ENCODE measurements at regions not wholly inside any gene's neighbourhood (a gene's known extent, or its start where the extent isn't known, plus 50 kb on each side); places are given as distances from the start of the nearest gene placed in this dataset.

DNA sequence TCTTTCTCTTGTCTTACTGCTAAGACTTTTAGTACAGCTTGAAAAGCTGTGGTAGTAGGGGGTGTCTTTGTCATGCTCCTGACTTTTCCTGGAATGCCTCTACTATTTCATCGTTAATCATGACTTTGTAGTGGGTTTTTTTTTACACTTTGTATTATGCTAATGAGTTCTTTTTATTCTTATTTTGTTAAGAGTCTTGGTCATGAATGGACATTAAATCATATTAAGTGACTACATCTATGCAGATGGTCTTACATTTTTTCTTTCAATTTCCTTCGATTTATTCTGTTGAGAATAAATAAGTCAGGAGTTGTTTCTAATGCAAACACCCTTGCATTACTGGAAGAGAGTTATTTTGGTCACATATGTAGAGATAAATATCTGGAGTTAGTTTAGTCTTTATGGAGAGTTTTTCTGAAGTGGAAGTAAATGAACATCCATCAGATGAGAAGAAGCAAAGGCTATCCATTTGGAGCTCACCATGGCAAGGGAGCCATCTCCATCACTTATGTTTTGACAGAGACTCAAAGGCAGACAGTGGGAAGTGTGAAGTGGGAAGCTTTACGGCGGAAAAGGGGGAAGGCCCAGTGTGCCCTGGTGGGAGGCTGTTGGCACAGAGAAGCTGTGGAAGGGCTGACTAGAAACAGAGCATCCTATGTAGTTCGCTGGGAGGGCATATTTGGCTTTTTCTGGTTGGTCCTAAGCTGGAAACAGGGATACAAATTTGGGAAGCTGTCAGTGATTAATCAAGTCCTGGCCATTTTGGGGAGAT lies 73.1 kb upstream of the PRR23E start (continued):
- no peak for TF ChIP-seq ZBTB2 (CRISPR knock-in tag; IDR thresholded peaks at IDR 0.05; ENCODE audit: low read depth)
- TF ChIP-seq ZNF543 (CRISPR knock-in tag; IDR thresholded peaks at IDR 0.05), result no peak
- TF ChIP-seq ASH2L (IDR thresholded peaks at IDR 0.05; ENCODE audit: insufficient read length, low read depth, low read length), result no peak

DNA sequence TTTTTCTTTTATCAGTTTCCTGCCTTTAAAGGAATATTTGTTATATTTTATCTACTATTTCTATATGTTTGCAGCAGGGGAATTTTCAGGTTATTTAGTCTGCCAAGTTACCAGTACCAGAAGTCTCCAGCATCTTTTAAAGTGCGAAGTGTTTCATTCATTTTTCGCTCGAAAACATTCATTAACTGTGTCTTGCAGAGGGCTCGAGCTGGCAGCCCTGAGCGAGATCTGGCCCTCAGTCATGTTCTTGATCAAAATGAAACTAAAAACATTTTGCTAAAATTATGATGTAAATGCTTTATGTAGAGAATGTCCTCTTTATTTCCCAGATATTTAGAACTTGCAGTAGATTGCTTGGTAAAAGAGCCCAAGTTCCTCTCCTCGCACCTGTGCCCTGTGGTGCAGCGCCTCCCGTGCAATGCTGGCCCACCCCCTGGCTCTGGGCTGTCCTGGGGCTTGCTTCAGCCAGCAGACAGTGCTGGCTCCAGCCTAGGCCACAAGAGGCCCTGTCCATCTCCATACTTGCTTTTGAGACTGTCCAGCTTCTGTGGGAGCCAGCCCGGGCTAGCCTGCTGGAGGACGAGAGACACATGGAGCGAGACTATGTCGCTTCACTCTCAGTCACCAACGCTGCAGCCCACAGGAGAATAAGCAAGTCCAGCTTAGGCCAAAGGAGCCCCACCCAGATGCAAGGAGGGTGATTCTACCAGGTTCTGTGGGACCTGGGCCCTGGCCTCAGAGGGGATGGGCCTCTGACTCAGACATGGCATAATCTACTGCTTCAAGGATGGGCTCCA lies 71.9 kb upstream of the PRR23E start:
- H3K4me3 ChIP-seq (replicated peaks in 1 of 3; ENCODE audit: insufficient read depth in 1 of 3, low read depth in 2 of 3, low read length in 3 of 3), result no peak overlapping the region
- H4K20me1 ChIP-seq (ENCODE audit: insufficient read depth, low read length), result no peaks in the 10 kb centered on the region
- BruUV-seq (replicated peaks), result no TSS peak
- WGBS (ENCODE audit: low lambda C conversion rate), result 17% methylated on average over 7 of the region's 13 CpGs
- ChIA-PET POLR2A (interaction anchor here (2.0 kb wide), 1 partner anchor 8 kb away, joined by 7 read pairs; no protein-coding TSS in a partner anchor), CTCF (ENCODE audit: low intra/inter-chr PET ratio, low total read pairs) (no interaction called here)
- ATAC-seq, result 0 out of 3 replicates have a peak, but pooled peaks have one; percentile 44
- no peak overlapping the region for H3K9ac ChIP-seq (ENCODE audit: insufficient read depth, low read depth, low read length)
- in situ Hi-C loops (cut with HindIII; ENCODE audit: extremely low pct_ligation_motif_present, low pct_unique_long_range_greater_than_20kb), result no loop called here
- no peaks in the 10 kb centered on the region for H3K9me3 ChIP-seq (ENCODE audit: low read length)
- H3K4me1 ChIP-seq (ENCODE audit: insufficient read depth, low read length), result peaks cover 7% of the 10 kb centered on the region
- intact Hi-C loops (cut with micrococcal nuclease; ENCODE audit: unreplicated experiment), result no loop called here
- H3K4me2 ChIP-seq (ENCODE audit: low read depth, low read length), result no peak overlapping the region
- no peaks in the 10 kb centered on the region for H3K79me2 ChIP-seq (ENCODE audit: insufficient read depth, low read length)
- H3K27me3 ChIP-seq (ENCODE audit: control insufficient read depth in 1 of 2, insufficient read depth in 2 of 2, low read length in 2 of 2), result peaks cover 4 to 30% of the 10 kb centered on the region in 2 experiments; a peak in 4 of 5 replicates
- no peaks in the 10 kb centered on the region for H3K36me3 ChIP-seq (replicated peaks in 1 of 2; ENCODE audit: control insufficient read depth in 1 of 2, insufficient read depth in 2 of 2, low read length in 2 of 2)
- no peak for FAIRE-seq
- DNase-seq (ENCODE audit: low spot score), result no peak
- no peak overlapping the region for H2AFZ ChIP-seq (ENCODE audit: low read length)
- H3K27ac ChIP-seq (ENCODE audit: extremely low read length, insufficient read depth, low read length), result no peak overlapping the region
- no peak for TF ChIP-seq ZEB1 (IDR thresholded peaks at IDR 0.05; ENCODE audit: insufficient replicate concordance, low read depth)
- no peak for TF ChIP-seq MEF2D (CRISPR knock-in tag; IDR thresholded peaks at IDR 0.05)
- no peak for TF ChIP-seq ZNF367 (CRISPR knock-in tag; IDR thresholded peaks at IDR 0.05; ENCODE audit: borderline replicate concordance)
- no peak for TF ChIP-seq KLF15 (CRISPR knock-in tag; IDR thresholded peaks at IDR 0.05; ENCODE audit: borderline replicate concordance)
- TF ChIP-seq MIXL1 (CRISPR knock-in tag; IDR thresholded peaks at IDR 0.05), result no peak
- TF ChIP-seq MXI1 (IDR thresholded peaks at IDR 0.05; ENCODE audit: borderline replicate concordance, low read depth, low read length), result no peak
- no peak for TF ChIP-seq ATRX (CRISPR knock-in tag; IDR thresholded peaks at IDR 0.05; ENCODE audit: borderline replicate concordance)
- TF ChIP-seq ZNF235 (CRISPR knock-in tag; IDR thresholded peaks at IDR 0.05; ENCODE audit: borderline replicate concordance), result no peak
- no peak for TF ChIP-seq TCF12 (IDR thresholded peaks at IDR 0.05)
- TF ChIP-seq TCF12 (CRISPR knock-in tag; IDR thresholded peaks at IDR 0.05), result no peak
- no peak for TF ChIP-seq U2AF2 (IDR thresholded peaks at IDR 0.05; ENCODE audit: low read depth, low read length)
